ENCODE measurements at regions not wholly inside any gene's neighbourhood (a gene's known extent, or its start where the extent isn't known, plus 50 kb on each side); places are given as distances from the start of the nearest gene placed in this dataset.

GRCh38 chr20:63115651-63116411 is 100.1 kb downstream of the YTHDF1 start:
- DNase-seq, result no peak

GRCh38 chr20:63114693-63115311 is 101.1 kb downstream of the YTHDF1 start:
- no peak for DNase-seq

- no peak for DNase-seq
Observed at GRCh38 chr20:63114006-63114692, 101.8 kb downstream of the YTHDF1 start.

- DNase-seq, result no peak
Observed at GRCh38 chr20:63112491-63113219, 103.3 kb downstream of the YTHDF1 start.

GRCh38 chr20:63108247-63108646 is 101.5 kb upstream of the BHLHE23 start:
- no peak for DNase-seq

- no peak for DNase-seq
Observed at GRCh38 chr20:63107449-63108200, 100.9 kb upstream of the BHLHE23 start.

- no peak for DNase-seq
Observed at GRCh38 chr20:63106765-63107448, 100.1 kb upstream of the BHLHE23 start.

- no peak for DNase-seq
Observed at GRCh38 chr20:63106108-63106764, 99.5 kb upstream of the BHLHE23 start.

- no peak for DNase-seq
Observed at GRCh38 chr20:63105211-63106107, 98.7 kb upstream of the BHLHE23 start.

- no peak for DNase-seq
Observed at GRCh38 chr20:63104312-63105181, 97.8 kb upstream of the BHLHE23 start.

- DNase-seq, result no peak
Observed at GRCh38 chr20:63103402-63104311, 96.9 kb upstream of the BHLHE23 start.

- DNase-seq, result peak; percentile 54 to 61
Observed at GRCh38 chr20:63102721-63103375, 96.1 kb upstream of the BHLHE23 start.

GRCh38 chr20:63101781-63102720 is 95.3 kb upstream of the BHLHE23 start:
- DNase-seq, result peak; percentile 44 to 48

- no peak for DNase-seq
Observed at GRCh38 chr20:63100926-63101699, 94.3 kb upstream of the BHLHE23 start.

GRCh38 chr20:63100174-63100925 is 93.6 kb upstream of the BHLHE23 start:
- DNase-seq, result no peak
